ENCODE measurements at regions not wholly inside any gene's neighbourhood (a gene's known extent, or its start where the extent isn't known, plus 50 kb on each side); places are given as distances from the start of the nearest gene placed in this dataset.
"Not testable (repeated sequence)": the region's sequence is repeated elsewhere in the genome, so short reads cannot be mapped to it uniquely, and the experiment has no call there.

GRCh38 chr6:152811785-152812184, 61.2 kb downstream of the VIP start:
- no peak for DNase-seq (ENCODE audit: low spot score)

GRCh38 chr6:152815230-152815872, 64.8 kb downstream of the VIP start:
- DNase-seq (ENCODE audit: low spot score): no peak

- DNase-seq (ENCODE audit: low spot score): no peak
Observed at GRCh38 chr6:152816055-152816454, 65.5 kb downstream of the VIP start.

- no peak for DNase-seq (ENCODE audit: low spot score)
Observed at GRCh38 chr6:152821525-152821924, 70.9 kb downstream of the VIP start.

- DNase-seq (ENCODE audit: low spot score): no peak
Observed at GRCh38 chr6:152824666-152825065, 74.1 kb downstream of the VIP start.

GRCh38 chr6:152828431-152828830, 77.8 kb downstream of the VIP start:
- no peak for DNase-seq (ENCODE audit: low spot score)

GRCh38 chr6:152834366-152834765, 83.8 kb downstream of the VIP start:
- DNase-seq (ENCODE audit: low spot score): not testable (repeated sequence)

- DNase-seq (ENCODE audit: low spot score): no peak
Observed at GRCh38 chr6:152836523-152836922, 85.9 kb downstream of the VIP start.

GRCh38 chr6:152845421-152845820, 94.8 kb downstream of the VIP start:
- no peak for DNase-seq (ENCODE audit: low spot score)

- no peak for DNase-seq (ENCODE audit: low spot score)
Observed at GRCh38 chr6:152846825-152847224, 96.2 kb downstream of the VIP start.

GRCh38 chr6:152848919-152849318, 98.3 kb downstream of the VIP start:
- DNase-seq (ENCODE audit: low spot score): no peak

GRCh38 chr6:152854086-152854795, 103.6 kb downstream of the VIP start:
- DNase-seq (ENCODE audit: low spot score): no peak

GRCh38 chr6:152858141-152858540, 107.5 kb downstream of the VIP start:
- no peak for DNase-seq (ENCODE audit: low spot score)

- no peak for DNase-seq (ENCODE audit: low spot score)
Observed at GRCh38 chr6:152859225-152859624, 108.6 kb downstream of the VIP start.

- DNase-seq (ENCODE audit: low spot score): peak; percentile 57
Observed at GRCh38 chr6:152863618-152864326, 113.2 kb downstream of the VIP start.

GRCh38 chr6:152874267-152874666, 108.6 kb downstream of the FBXO5 start:
- DNase-seq (ENCODE audit: low spot score): no peak

- DNase-seq (ENCODE audit: low spot score): no peak
Observed at GRCh38 chr6:152874846-152875568, 107.8 kb downstream of the FBXO5 start.

- no peak for DNase-seq (ENCODE audit: low spot score)
Observed at GRCh38 chr6:152879681-152880080, 103.2 kb downstream of the FBXO5 start.

GRCh38 chr6:152893187-152893586, 89.7 kb downstream of the FBXO5 start:
- no peak for DNase-seq (ENCODE audit: low spot score)

GRCh38 chr6:152896923-152897322, 85.9 kb downstream of the FBXO5 start:
- DNase-seq (ENCODE audit: low spot score): no peak

GRCh38 chr6:152897807-152898399, 84.9 kb downstream of the FBXO5 start:
- peak; percentile 76 for DNase-seq (ENCODE audit: low spot score)

- DNase-seq (ENCODE audit: low spot score): no peak
Observed at GRCh38 chr6:152904678-152905077, 78.2 kb downstream of the FBXO5 start.
